GM13977 (cell line): ENCODE measurements at regions not wholly inside any gene's neighbourhood (a gene's known extent, or its start where the extent isn't known, plus 50 kb on each side); places are given as distances from the start of the nearest gene placed in this dataset.
A peak's percentile ranks its signal among the peaks of the same experiment; 100 is the strongest.

Source experiments
- DNase-seq: peaks from one replicate; pipeline ENCODE4 v3.0.0; 2012; ENCODE audit warnings: low spot score
- CTCF ChIP-seq: IDR thresholded peaks from 2 replicates; pipeline ENCODE4 v1.5.1; 2012; ENCODE audit warnings: mild to moderate bottlenecking, control low read depth; ENCODE audit not compliant: insufficient read depth; ENCODE audit errors: extremely low read depth, missing control alignments
- in situ Hi-C: fragments of 300-500 bp; cut with MboI; formaldehyde crosslinking; loops from one replicate; pipeline ENCODE4 v1.12.0; 2022; ENCODE audit warnings: low sequenced_read_pairs, low pct_unique_long_range_greater_than_20kb, mixed read lengths, inconsistent platforms; ENCODE audit not compliant: unreplicated experiment

DNA sequence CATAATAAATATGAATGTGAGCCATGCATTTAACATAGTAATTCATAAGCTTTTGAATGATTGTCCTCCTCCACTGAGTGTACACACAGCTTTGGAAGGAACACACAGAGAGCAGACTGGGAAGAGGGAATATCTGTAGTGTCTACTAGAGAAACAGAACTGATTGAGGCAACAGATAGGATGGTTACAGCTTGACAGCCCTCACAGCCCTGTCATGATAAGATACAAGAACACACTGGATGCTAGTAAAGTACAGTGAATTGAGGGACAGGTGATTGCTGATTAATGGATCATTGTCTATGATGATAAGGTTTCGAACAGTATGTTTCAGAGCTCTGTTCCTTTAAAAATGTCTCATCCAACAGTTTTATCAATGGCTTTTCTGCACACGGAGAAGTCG, 383.4 kb upstream of the GBE1 start:
- in situ Hi-C loops = no loop called here
- DNase-seq = no peak
- TF ChIP-seq CTCF = no peak

GRCh38 chr3:82143661-82144412, 382.4 kb upstream of the GBE1 start:
- TF ChIP-seq CTCF = no peak
- DNase-seq = no peak
- in situ Hi-C loops = no loop called here

DNA sequence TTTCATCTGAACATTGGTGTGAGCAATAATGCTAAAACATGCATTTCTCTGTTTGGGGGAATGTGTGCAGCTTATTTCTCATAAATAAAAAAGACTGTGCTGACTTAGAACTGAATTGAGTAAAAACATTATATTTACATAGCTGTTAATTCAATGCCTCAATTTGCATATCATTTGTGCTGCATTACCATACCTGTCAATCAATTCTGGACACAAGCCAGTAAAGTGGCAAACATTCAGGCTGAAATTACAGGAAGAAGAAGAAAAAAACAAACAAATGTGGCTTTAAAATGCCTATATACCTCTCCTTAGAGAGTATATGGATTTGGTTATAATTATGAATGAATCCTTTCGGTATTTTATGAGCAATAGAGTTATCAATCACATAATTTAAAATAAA, 380.1 kb upstream of the GBE1 start:
- DNase-seq = no peak
- TF ChIP-seq CTCF = no peak
- in situ Hi-C loops = no loop called here

- no peak for TF ChIP-seq CTCF
- in situ Hi-C loops = loop anchor here (10.0 kb wide), 1 partner anchor 643 kb away; no protein-coding TSS in a partner anchor
- no peak for DNase-seq
Observed at GRCh38 chr3:82137861-82138260, 376.4 kb upstream of the GBE1 start.

- in situ Hi-C loops = loop anchor here (10.0 kb wide), 1 partner anchor 642 kb away; no protein-coding TSS in a partner anchor
- TF ChIP-seq CTCF = no peak
- no peak for DNase-seq
Observed at GRCh38 chr3:82137050-82137449, 375.6 kb upstream of the GBE1 start.

GRCh38 chr3:82133070-82133606, 371.7 kb upstream of the GBE1 start:
- peak; percentile 73 for TF ChIP-seq CTCF
- in situ Hi-C loops = loop anchor here (10.0 kb wide), 1 partner anchor 638 kb away; no protein-coding TSS in a partner anchor
- DNase-seq = peak; percentile 35
